ENCODE measurements at regions not wholly inside any gene's neighbourhood (a gene's known extent, or its start where the extent isn't known, plus 50 kb on each side); places are given as distances from the start of the nearest gene placed in this dataset.

GRCh38 chr12:113546916-113547863 lies 75.5 kb upstream of the LHX5 start:
- no peak for TF ChIP-seq CTCF (IDR thresholded peaks at IDR 0.05)
- TF ChIP-seq POLR2A (IDR thresholded peaks at IDR 0.05): no peak
